ENCODE measurements at regions not wholly inside any gene's neighbourhood (a gene's known extent, or its start where the extent isn't known, plus 50 kb on each side); places are given as distances from the start of the nearest gene placed in this dataset.
A peak's percentile ranks its signal among the peaks of the same experiment; 100 is the strongest.

DNA sequence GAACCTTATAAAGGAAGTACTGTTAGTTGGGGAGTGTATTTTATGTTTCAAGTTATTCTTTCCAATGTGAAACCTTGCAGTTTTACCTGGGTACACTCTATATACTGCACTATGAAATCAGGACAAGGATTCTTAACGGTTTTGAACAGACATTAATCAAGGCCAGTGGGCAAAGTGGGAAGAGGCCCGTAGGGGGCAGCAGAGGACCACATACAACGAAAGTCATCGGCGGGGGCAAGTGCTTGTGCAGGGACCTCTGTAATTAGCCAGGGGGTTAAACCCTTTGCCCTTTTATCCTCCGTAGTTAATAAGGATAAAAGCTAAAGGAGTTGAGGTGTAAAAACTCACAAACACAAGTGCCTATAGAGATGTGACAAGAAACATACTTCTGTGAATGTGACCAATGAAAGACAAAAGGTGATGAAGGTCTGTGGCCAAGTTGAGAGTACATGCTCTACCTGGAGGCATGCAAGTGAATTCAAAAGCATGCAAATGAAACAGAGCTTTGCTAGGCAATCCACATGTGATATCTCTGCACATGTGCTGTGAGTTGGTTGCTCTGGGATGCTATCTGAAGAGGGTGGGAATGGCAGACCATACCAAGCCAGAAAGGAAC, 392.7 kb upstream of the MAN1A1 start:
- POLR2A ChIA-PET, result no interaction called here
- H3K4me3 ChIP-seq (ENCODE audit: low read depth, low read length), result no peak overlapping the region
- TF ChIP-seq ZBTB21 (tag by site-specific recombination; IDR thresholded peaks at IDR 0.05) (no peak), ZSCAN16 (tag by site-specific recombination; IDR thresholded peaks at IDR 0.05) (no peak), ZNF530 (tag by site-specific recombination; IDR thresholded peaks at IDR 0.05; ENCODE audit: low read depth) (no peak), ZNF776 (tag by site-specific recombination; IDR thresholded peaks at IDR 0.05; ENCODE audit: borderline replicate concordance) (no peak), TRIM28 (IDR thresholded peaks at IDR 0.05; ENCODE audit: borderline replicate concordance, low read length) (no peak), ZNF660 (tag by site-specific recombination; IDR thresholded peaks at IDR 0.05) (0 out of 2 replicates have a peak, but pooled peaks have one; percentile 27), ZNF24 (tag by site-specific recombination; IDR thresholded peaks at IDR 0.05) (no peak), OVOL3 (tag by site-specific recombination; IDR thresholded peaks at IDR 0.05) (no peak), ZNF654 (tag by site-specific recombination; IDR thresholded peaks at IDR 0.05; ENCODE audit: low read depth) (peak; percentile 87)
- TF ChIP-seq, protein P1, sequence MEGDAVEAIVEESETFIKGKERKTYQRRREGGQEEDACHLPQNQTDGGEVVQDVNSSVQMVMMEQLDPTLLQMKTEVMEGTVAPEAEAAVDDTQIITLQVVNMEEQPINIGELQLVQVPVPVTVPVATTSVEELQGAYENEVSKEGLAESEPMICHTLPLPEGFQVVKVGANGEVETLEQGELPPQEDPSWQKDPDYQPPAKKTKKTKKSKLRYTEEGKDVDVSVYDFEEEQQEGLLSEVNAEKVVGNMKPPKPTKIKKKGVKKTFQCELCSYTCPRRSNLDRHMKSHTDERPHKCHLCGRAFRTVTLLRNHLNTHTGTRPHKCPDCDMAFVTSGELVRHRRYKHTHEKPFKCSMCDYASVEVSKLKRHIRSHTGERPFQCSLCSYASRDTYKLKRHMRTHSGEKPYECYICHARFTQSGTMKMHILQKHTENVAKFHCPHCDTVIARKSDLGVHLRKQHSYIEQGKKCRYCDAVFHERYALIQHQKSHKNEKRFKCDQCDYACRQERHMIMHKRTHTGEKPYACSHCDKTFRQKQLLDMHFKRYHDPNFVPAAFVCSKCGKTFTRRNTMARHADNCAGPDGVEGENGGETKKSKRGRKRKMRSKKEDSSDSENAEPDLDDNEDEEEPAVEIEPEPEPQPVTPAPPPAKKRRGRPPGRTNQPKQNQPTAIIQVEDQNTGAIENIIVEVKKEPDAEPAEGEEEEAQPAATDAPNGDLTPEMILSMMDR (tag by site-specific recombination; IDR thresholded peaks at IDR 0.05), result peak; percentile 38; the same call in 1 of the 2 replicates
- TF ChIP-seq, protein P2, sequence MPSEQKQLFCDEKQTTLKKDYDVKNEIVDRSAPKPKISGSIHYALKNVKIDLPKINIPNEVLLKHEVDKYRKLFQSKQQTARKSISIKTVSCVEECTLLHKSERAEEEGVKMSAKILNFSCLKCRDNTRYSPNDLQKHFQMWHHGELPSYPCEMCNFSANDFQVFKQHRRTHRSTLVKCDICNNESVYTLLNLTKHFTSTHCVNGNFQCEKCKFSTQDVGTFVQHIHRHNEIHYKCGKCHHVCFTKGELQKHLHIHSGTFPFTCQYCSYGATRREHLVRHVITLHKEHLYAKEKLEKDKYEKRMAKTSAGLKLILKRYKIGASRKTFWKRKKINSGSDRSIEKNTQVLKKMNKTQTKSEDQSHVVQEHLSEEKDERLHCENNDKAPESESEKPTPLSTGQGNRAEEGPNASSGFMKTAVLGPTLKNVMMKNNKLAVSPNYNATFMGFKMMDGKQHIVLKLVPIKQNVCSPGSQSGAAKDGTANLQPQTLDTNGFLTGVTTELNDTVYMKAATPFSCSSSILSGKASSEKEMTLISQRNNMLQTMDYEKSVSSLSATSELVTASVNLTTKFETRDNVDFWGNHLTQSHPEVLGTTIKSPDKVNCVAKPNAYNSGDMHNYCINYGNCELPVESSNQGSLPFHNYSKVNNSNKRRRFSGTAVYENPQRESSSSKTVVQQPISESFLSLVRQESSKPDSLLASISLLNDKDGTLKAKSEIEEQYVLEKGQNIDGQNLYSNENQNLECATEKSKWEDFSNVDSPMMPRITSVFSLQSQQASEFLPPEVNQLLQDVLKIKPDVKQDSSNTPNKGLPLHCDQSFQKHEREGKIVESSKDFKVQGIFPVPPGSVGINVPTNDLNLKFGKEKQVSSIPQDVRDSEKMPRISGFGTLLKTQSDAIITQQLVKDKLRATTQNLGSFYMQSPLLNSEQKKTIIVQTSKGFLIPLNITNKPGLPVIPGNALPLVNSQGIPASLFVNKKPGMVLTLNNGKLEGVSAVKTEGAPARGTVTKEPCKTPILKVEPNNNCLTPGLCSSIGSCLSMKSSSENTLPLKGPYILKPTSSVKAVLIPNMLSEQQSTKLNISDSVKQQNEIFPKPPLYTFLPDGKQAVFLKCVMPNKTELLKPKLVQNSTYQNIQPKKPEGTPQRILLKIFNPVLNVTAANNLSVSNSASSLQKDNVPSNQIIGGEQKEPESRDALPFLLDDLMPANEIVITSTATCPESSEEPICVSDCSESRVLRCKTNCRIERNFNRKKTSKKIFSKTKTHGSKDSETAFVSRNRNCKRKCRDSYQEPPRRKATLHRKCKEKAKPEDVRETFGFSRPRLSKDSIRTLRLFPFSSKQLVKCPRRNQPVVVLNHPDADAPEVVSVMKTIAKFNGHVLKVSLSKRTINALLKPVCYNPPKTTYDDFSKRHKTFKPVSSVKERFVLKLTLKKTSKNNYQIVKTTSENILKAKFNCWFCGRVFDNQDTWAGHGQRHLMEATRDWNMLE (tag by site-specific recombination; conservative IDR thresholded peaks at IDR 0.05; ENCODE audit: low read depth), result no peak
- no peak overlapping the region for H3K27ac ChIP-seq (ENCODE audit: extremely low read depth, low read depth, low read length)
- CTCF ChIA-PET, result interaction anchor here (0.5 to 1.8 kb wide), 33 partner anchors 8 to 1578 kb away, joined by 3 to 9 read pairs (median 4); no protein-coding TSS in a partner anchor
- H3K4me1 ChIP-seq (ENCODE audit: control insufficient read depth, insufficient read depth, low read length), result no peaks in the 10 kb centered on the region
- no peaks in the 10 kb centered on the region for H3K36me3 ChIP-seq (ENCODE audit: control insufficient read depth in 2 of 2, insufficient read depth in 1 of 2, low read length in 2 of 2)
- H3K9me3 ChIP-seq (ENCODE audit: control insufficient read depth, insufficient read depth, low read depth, low read length), result no peaks in the 10 kb centered on the region

DNA sequence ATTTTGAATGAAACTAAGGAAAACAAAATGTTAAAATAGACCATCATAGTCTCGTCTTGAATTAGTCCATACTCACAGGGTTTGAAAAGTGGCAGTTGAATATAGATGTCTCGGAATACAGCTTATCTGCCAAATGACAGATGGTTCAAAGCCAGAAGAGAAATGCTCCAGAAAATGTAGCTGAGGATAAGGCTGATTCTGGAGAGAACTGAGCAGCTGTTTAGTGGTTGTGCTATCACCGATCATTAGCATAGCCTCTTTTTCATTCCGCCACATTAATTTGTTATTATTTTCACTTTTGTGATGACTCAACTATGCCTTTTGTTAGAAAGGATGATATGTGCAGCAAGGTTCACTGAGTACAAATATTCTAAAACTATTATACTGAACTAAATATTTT, 390.2 kb upstream of the MAN1A1 start:
- POLR2A ChIA-PET, result no interaction called here
- TF ChIP-seq ZNF843 (tag by site-specific recombination; IDR thresholded peaks at IDR 0.05), result no peak
- TF ChIP-seq ZXDB (tag by site-specific recombination; IDR thresholded peaks at IDR 0.05), result no peak
- TF ChIP-seq ZNF549 (tag by site-specific recombination; IDR thresholded peaks at IDR 0.05), result no peak
- no peak for TF ChIP-seq YY2 (tag by site-specific recombination; IDR thresholded peaks at IDR 0.05)
- TF ChIP-seq OVOL3 (tag by site-specific recombination; IDR thresholded peaks at IDR 0.05), result no peak
- TF ChIP-seq, protein P3, sequence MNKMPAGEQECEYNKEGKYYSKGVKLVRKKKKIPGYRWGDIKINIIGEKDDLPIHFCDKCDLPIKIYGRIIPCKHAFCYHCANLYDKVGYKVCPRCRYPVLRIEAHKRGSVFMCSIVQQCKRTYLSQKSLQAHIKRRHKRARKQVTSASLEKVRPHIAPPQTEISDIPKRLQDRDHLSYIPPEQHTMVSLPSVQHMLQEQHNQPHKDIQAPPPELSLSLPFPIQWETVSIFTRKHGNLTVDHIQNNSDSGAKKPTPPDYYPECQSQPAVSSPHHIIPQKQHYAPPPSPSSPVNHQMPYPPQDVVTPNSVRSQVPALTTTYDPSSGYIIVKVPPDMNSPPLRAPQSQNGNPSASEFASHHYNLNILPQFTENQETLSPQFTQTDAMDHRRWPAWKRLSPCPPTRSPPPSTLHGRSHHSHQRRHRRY (tag by site-specific recombination; IDR thresholded peaks at IDR 0.05), result no peak
- TF ChIP-seq ZNF626 (tag by site-specific recombination; IDR thresholded peaks at IDR 0.05), result no peak
- TF ChIP-seq REPIN1 (tag by site-specific recombination; IDR thresholded peaks at IDR 0.05; ENCODE audit: low read depth), result no peak
- H3K4me3 ChIP-seq (ENCODE audit: low read depth, low read length), result no peak overlapping the region
- H3K9me3 ChIP-seq (ENCODE audit: control insufficient read depth, insufficient read depth, low read depth, low read length), result no peaks in the 10 kb centered on the region
- CTCF ChIA-PET, result interaction anchor here (0.6 to 1.4 kb wide), 5 partner anchors 11 to 1259 kb away, joined by 3 to 6 read pairs (median 3); no protein-coding TSS in a partner anchor
- H3K4me1 ChIP-seq (ENCODE audit: control insufficient read depth, insufficient read depth, low read length), result no peaks in the 10 kb centered on the region
- no peak overlapping the region for H3K27ac ChIP-seq (ENCODE audit: extremely low read depth, low read depth, low read length)
- no peaks in the 10 kb centered on the region for H3K36me3 ChIP-seq (ENCODE audit: control insufficient read depth in 2 of 2, insufficient read depth in 1 of 2, low read length in 2 of 2)

Measured in HEK293 (cell line).